K562 (cell line): ENCODE measurements at regions not wholly inside any gene's neighbourhood (a gene's known extent, or its start where the extent isn't known, plus 50 kb on each side); places are given as distances from the start of the nearest gene placed in this dataset.

ENCODE experiments used
- ATAC-seq: fragments of 200-7000 bp; cut with Tn5 transposase; 3 replicates; pipeline ENCODE4 v1.9.1; 2020; ENCODE audit warnings: moderate library complexity
- BruUV-seq: library from RNA; stranded (reverse); fragments of 400-500 nt; replicated peaks from 2 replicates; lab custom pipeline; 2021; lab: Mats Ljungman, UMichigan
- CTCF ChIA-PET: fragments of 300-600 bp; formaldehyde crosslinking; extraction: SDS; loops from one replicate; lab custom pipeline; 2021; ENCODE audit warnings: low intra/inter-chr PET ratio; lab: Yijun Ruan, JAX
- POLR2A ChIA-PET: fragments of 300-600, 350-650 bp; sonication (Branson Sonifier 250); formaldehyde crosslinking; extraction: SDS; loops from one replicate; lab custom pipeline; 2021; ENCODE audit warnings: antibody characterized with exemption, inconsistent platforms; lab: Yijun Ruan, JAX
- DNase-seq, 4 experiments: peaks; one replicate each; pipeline versions ENCODE4 v3.0.0 to v3.0.0-alpha.2; 2011 to 2018; ENCODE audit warnings: low spot score in 3 of 4, mixed read lengths in 3 of 4; ENCODE audit errors: extremely low read depth in 1 of 4
- FAIRE-seq: peaks from 2 replicates; lab custom pipeline; 2011; peaks lifted over from hg19 to GRCh38; lab: Jason Lieb, UNC
- H2AFZ ChIP-seq: 2 replicates; pipeline ENCODE4 v1.6.0; 2011; ENCODE audit warnings: low read depth, low read length, control low read depth, inconsistent platforms
- H3K27ac ChIP-seq: fragments of 200-600 bp; 3 replicates; pipeline ENCODE4 v1.8.0; 2011; ENCODE audit warnings: low read depth, mild to moderate bottlenecking, control low read depth, inconsistent platforms, low read length, moderate library complexity, mixed read lengths; ENCODE audit errors: extremely low read depth
- H3K27me3 ChIP-seq, 2 experiments: fragments of 300-600 bp in 1 of 2; 2 replicates in 1 of 2; 3 replicates in 1 of 2; pipeline versions ENCODE4 v1.6.0 to v1.8.0; 2011; ENCODE audit warnings: inconsistent platforms in 2 of 2, low read length in 2 of 2, mild to moderate bottlenecking in 1 of 2, mixed read lengths in 1 of 2, moderate library complexity in 1 of 2; ENCODE audit not compliant: control insufficient read depth in 2 of 2, insufficient read depth in 2 of 2
- H3K36me3 ChIP-seq: fragments of 300-600 bp; 3 replicates; pipeline ENCODE4 v1.8.0; 2011; ENCODE audit warnings: mild to moderate bottlenecking, low read length, inconsistent platforms; ENCODE audit not compliant: control insufficient read depth, insufficient read depth
- H3K4me1 ChIP-seq, 2 experiments: fragments of 200-600 bp in 1 of 2; replicated peaks in 1 of 2; 2 replicates in 1 of 2; 3 replicates in 1 of 2; pipeline versions ENCODE4 v1.5.1 to v1.8.0; 2011; ENCODE audit warnings: inconsistent platforms in 2 of 2, low read length in 2 of 2, mild to moderate bottlenecking in 1 of 2, mixed read lengths in 1 of 2, moderate library complexity in 1 of 2; ENCODE audit not compliant: control insufficient read depth in 2 of 2, insufficient read depth in 2 of 2
- H3K4me2 ChIP-seq: 2 replicates; pipeline ENCODE4 v1.6.1; 2011; ENCODE audit warnings: low read length, control low read depth, inconsistent platforms, mixed read lengths; ENCODE audit not compliant: insufficient read depth
- H3K4me3 ChIP-seq: fragments of 200-600 bp; sonication (generic), shearing (Covaris generic); 2 replicates; pipeline ENCODE4 v1.5.1; 2016; ENCODE audit warnings: control low read depth, inconsistent platforms
- H3K79me2 ChIP-seq: fragments of 200-600 bp; 3 replicates; pipeline ENCODE4 v1.8.0; 2011; ENCODE audit warnings: low read length, inconsistent platforms; ENCODE audit not compliant: control insufficient read depth, insufficient read depth
- H3K9ac ChIP-seq, 2 experiments: 2 replicates each; pipeline versions ENCODE4 v1.6.0 to v1.6.1; 2011; ENCODE audit warnings: low read depth in 2 of 2, low read length in 2 of 2, control low read depth in 1 of 2, inconsistent platforms in 1 of 2, mild to moderate bottlenecking in 1 of 2, mixed read lengths in 1 of 2; ENCODE audit not compliant: insufficient read depth in 1 of 2
- H3K9me1 ChIP-seq: one replicate; pipeline ENCODE4 v1.6.0; 2011; ENCODE audit warnings: inconsistent platforms, mild to moderate bottlenecking, low read length, moderate library complexity; ENCODE audit not compliant: control insufficient read depth, insufficient read depth
- H3K9me3 ChIP-seq: replicated peaks from 2 replicates; pipeline ENCODE4 v1.5.1; 2011; ENCODE audit warnings: low read depth, low read length, inconsistent platforms; ENCODE audit not compliant: control insufficient read depth, insufficient read depth
- H4K20me1 ChIP-seq: replicated peaks from 2 replicates; pipeline ENCODE4 v1.6.1; 2011; ENCODE audit warnings: low read length, inconsistent platforms, mixed read lengths; ENCODE audit not compliant: control insufficient read depth, insufficient read depth
- CEBPG ChIP-seq, 3 experiments: fragments of 200-800 bp in 1 of 3; sonication (Bioruptor generic) in 1 of 3; sonication (generic) in 1 of 3; formaldehyde crosslinking in 1 of 3; IDR thresholded peaks in 2 of 3; conservative IDR thresholded peaks in 1 of 3; 2 replicates each; pipeline versions ENCODE4 v1.6.1 to v1.8.0; 2016 to 2022; ENCODE audit warnings: missing compliant biosample characterization in 2 of 3, missing genetic modification characterization in 2 of 3, mild to moderate bottlenecking in 1 of 3, missing genetic modification reagents in 1 of 3
- FOXJ2 ChIP-seq: fragments of 200-800 bp; sonication (Bioruptor generic); IDR thresholded peaks from 2 replicates; pipeline ENCODE4 v1.6.1; 2016; ENCODE audit warnings: missing genetic modification characterization, missing compliant biosample characterization
- HNRNPUL1 ChIP-seq: fragments of 200-400 bp; formaldehyde crosslinking; IDR thresholded peaks from 2 replicates; pipeline ENCODE4 v1.6.1; 2017; ENCODE audit warnings: low read length
- MYBL2 ChIP-seq, 2 experiments: fragments of 450-650 bp in 1 of 2; sonication (generic) in 1 of 2; formaldehyde crosslinking in 1 of 2; IDR thresholded peaks; 2 replicates each; pipeline versions ENCODE4 v1.6.1 to v1.8.1; 2017 to 2022; ENCODE audit warnings: borderline replicate concordance in 1 of 2, inconsistent platforms in 1 of 2, low read depth in 1 of 2, mild to moderate bottlenecking in 1 of 2, missing genetic modification reagents in 1 of 2, moderate library complexity in 1 of 2
- NONO ChIP-seq, 2 experiments: fragments of 200-400 bp in 1 of 2; fragments of 450-650 bp in 1 of 2; formaldehyde crosslinking in 1 of 2; IDR thresholded peaks; 2 replicates each; pipeline ENCODE4 v1.6.1; 2017; ENCODE audit warnings: low read depth in 2 of 2, mild to moderate bottlenecking in 2 of 2, moderate library complexity in 2 of 2, low read length in 1 of 2
- RAD21 ChIP-seq, 2 experiments: fragments of 250-450 bp in 1 of 2; fragments of 450-650 bp in 1 of 2; sonication (Bioruptor Pico) in 1 of 2; formaldehyde crosslinking in 1 of 2; IDR thresholded peaks in 1 of 2; conservative IDR thresholded peaks in 1 of 2; 2 replicates each; pipeline versions ENCODE4 v1.4.0 to v1.8.0; 2020 to 2022; ENCODE audit warnings: mild to moderate bottlenecking in 2 of 2, moderate library complexity in 1 of 2
- SMAD3 ChIP-seq: fragments of 450-650 bp; formaldehyde crosslinking; conservative IDR thresholded peaks from 2 replicates; pipeline ENCODE4 v1.4.0; 2020; ENCODE audit warnings: mild to moderate bottlenecking
- ZEB2 ChIP-seq: fragments of 450-650 bp; IDR thresholded peaks from 2 replicates; pipeline ENCODE4 v1.6.1; 2016
- ZNF263 ChIP-seq: sonication (generic); formaldehyde crosslinking; IDR thresholded peaks from 2 replicates; pipeline ENCODE4 v1.8.0; 2022; ENCODE audit warnings: mild to moderate bottlenecking, missing genetic modification reagents, borderline replicate concordance
- ZNF445 ChIP-seq: fragments of 250-450 bp; sonication (Bioruptor Pico); IDR thresholded peaks from 2 replicates; pipeline ENCODE4 v1.4.0; 2020; ENCODE audit warnings: low read depth, mild to moderate bottlenecking, moderate library complexity
- WGBS: fragments of 100-300 bp; shearing (Covaris generic); methylation state at CpG from one replicate; pipeline ENCODE4 v1.1.6; 2016; ENCODE audit warnings: low coverage, mixed read lengths; ENCODE audit not compliant: insufficient coverage; ENCODE audit errors: missing lambda C conversion rate; 5-methylcytosine and 5-hydroxymethylcytosine counted together
- in situ Hi-C: fragments of 300-500 bp; cut with MboI; formaldehyde crosslinking; loops from 4 replicates; pipeline ENCODE4 v1.15.0; 2018; ENCODE audit warnings: inconsistent platforms, mixed read lengths
- intact Hi-C: fragments of 100-400 bp; cut with micrococcal nuclease; formaldehyde crosslinking; loops from 2 replicates; pipeline ENCODE4 v1.14.2; 2022
- TF ChIP-seq, protein P1 (sequence below): fragments of 450-650 bp; IDR thresholded peaks from 2 replicates; pipeline ENCODE4 v1.6.1; 2016; ENCODE audit warnings: borderline replicate concordance
- TF ChIP-seq, protein P2 (sequence below): IDR thresholded peaks from 2 replicates; pipeline ENCODE4 v1.6.1; 2012; ENCODE audit warnings: low read depth, low read length, improper control_type of control experiment, borderline replicate concordance

DNA sequence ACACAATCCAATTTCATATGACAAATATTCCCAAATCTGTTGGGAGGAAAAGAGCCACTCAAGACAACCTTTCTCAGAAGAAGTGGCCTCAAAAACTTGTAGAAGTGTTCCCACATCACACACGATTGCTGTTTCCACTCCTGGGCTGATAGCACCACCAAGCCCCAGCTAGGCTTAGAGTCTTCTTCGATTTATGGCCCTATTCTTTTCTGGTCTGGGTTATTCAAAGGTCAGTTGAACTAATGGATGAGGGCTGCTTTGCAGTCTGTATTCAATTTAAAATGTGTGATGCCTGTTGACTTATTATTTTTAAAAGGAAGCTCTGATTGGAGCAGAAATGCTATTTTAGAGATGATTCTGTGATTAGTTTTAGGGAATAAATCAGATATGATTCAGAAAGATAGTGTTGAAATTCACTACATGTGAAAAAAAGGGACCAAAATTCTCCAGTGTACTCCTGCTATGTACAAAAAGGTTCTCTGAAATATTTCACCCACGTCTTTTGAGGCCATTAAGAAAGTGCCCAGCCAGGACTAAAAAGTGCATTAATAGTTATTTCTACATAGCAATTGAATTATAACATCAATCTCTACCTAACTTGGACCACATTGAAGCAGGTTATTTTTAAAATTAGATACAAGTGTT is 57.3 kb upstream of the SPON1 start (continued):
- TF ChIP-seq, protein P1, sequence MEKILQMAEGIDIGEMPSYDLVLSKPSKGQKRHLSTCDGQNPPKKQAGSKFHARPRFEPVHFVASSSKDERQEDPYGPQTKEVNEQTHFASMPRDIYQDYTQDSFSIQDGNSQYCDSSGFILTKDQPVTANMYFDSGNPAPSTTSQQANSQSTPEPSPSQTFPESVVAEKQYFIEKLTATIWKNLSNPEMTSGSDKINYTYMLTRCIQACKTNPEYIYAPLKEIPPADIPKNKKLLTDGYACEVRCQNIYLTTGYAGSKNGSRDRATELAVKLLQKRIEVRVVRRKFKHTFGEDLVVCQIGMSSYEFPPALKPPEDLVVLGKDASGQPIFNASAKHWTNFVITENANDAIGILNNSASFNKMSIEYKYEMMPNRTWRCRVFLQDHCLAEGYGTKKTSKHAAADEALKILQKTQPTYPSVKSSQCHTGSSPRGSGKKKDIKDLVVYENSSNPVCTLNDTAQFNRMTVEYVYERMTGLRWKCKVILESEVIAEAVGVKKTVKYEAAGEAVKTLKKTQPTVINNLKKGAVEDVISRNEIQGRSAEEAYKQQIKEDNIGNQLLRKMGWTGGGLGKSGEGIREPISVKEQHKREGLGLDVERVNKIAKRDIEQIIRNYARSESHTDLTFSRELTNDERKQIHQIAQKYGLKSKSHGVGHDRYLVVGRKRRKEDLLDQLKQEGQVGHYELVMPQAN: no peak
- no peak for TF ChIP-seq ZNF263 (CRISPR knock-in tag)
- TF ChIP-seq MYBL2 (IDR thresholded peaks at IDR 0.05; ENCODE audit: low read depth): no peak
- TF ChIP-seq MYBL2 (CRISPR knock-in tag; IDR thresholded peaks at IDR 0.05; ENCODE audit: borderline replicate concordance): no peak
- no peak for TF ChIP-seq ZEB2
- no peak for TF ChIP-seq FOXJ2 (tag)

DNA sequence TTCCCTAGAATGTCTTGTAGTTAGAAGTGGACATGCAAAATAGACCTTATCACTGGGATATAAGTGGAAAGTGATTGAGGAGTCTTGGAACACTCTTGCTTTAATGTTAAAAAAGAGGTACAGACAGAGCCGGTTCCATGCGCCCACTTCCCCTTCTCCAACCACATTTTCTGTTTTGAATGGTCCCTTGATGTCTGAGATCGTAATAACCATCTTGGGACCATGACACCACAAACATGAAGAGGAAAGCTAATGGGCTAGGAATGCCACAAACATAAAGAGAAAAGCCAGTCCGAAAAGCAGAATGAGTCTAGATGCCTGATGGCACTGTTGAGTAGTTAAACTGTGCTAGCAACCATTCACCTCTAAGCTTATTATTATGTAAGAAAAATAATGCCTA is 54.8 kb upstream of the SPON1 start:
- in situ Hi-C loops: no loop called here
- Histone ChIP-seq H4K20me1 (no peaks in the 10 kb centered on the region), H3K9me3 (no peaks in the 10 kb centered on the region), H3K4me2 (no peak overlapping the region), H3K4me1 (no peaks in the 10 kb centered on the region)
- DNase-seq (no peak), ATAC-seq (no peak)
- POLR2A ChIA-PET: interaction anchor here (0.9 kb wide), 1 partner anchor 10 kb away, joined by 3 read pairs; no protein-coding TSS in a partner anchor
- TF ChIP-seq RAD21 (CRISPR knock-in tag; conservative IDR thresholded peaks at IDR 0.05 in 1 of 2, IDR thresholded peaks at IDR 0.05 in 1 of 2): no peak
- no peak for TF ChIP-seq SMAD3
- no peak for TF ChIP-seq ZNF445 (CRISPR knock-in tag)
- no peak for TF ChIP-seq CEBPG (CRISPR knock-in tag; IDR thresholded peaks at IDR 0.05)
- no peak for TF ChIP-seq CEBPG (tag; conservative IDR thresholded peaks at IDR 0.05 in 1 of 2, IDR thresholded peaks at IDR 0.05 in 1 of 2)
- TF ChIP-seq, protein P2, sequence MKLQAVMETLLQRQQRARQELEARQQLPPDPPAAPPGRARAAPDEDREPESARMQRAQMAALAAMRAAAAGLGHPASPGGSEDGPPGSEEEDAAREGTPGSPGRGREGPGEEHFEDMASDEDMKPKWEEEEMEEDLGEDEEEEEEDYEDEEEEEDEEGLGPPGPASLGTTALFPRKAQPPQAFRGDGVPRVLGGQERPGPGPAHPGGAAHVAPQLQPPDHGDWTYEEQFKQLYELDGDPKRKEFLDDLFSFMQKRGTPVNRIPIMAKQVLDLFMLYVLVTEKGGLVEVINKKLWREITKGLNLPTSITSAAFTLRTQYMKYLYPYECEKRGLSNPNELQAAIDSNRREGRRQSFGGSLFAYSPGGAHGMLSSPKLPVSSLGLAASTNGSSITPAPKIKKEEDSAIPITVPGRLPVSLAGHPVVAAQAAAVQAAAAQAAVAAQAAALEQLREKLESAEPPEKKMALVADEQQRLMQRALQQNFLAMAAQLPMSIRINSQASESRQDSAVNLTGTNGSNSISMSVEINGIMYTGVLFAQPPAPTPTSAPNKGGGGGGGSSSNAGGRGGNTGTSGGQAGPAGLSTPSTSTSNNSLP: no peak
- no peak for TF ChIP-seq HNRNPUL1
- no peak for TF ChIP-seq NONO (IDR thresholded peaks at IDR 0.05; ENCODE audit: low read depth in 2 of 2, low read length in 1 of 2)
- TF ChIP-seq, all 486 proteins: peak for 0
- no peaks in the 10 kb centered on the region for H3K9me1 ChIP-seq
- H3K27ac ChIP-seq: no peak overlapping the region
- WGBS: 32% methylated on average over 4 of the region's 4 CpGs
- H3K9ac ChIP-seq: no peak overlapping the region
- H3K27me3 ChIP-seq: 0 out of 5 replicates have a peak, but pooled peaks cover 0 to 4% of the 10 kb centered on the region in 2 experiments
- no peak overlapping the region for H3K4me3 ChIP-seq
- intact Hi-C loops: no loop called here
- no peaks in the 10 kb centered on the region for H3K36me3 ChIP-seq
- no peaks in the 10 kb centered on the region for H3K79me2 ChIP-seq
- BruUV-seq: no TSS peak
- no peak overlapping the region for H2AFZ ChIP-seq
- CTCF ChIA-PET: no interaction called here
- no peak for FAIRE-seq
